ENCODE measurements at regions not wholly inside any gene's neighbourhood (a gene's known extent, or its start where the extent isn't known, plus 50 kb on each side); places are given as distances from the start of the nearest gene placed in this dataset.

DNA sequence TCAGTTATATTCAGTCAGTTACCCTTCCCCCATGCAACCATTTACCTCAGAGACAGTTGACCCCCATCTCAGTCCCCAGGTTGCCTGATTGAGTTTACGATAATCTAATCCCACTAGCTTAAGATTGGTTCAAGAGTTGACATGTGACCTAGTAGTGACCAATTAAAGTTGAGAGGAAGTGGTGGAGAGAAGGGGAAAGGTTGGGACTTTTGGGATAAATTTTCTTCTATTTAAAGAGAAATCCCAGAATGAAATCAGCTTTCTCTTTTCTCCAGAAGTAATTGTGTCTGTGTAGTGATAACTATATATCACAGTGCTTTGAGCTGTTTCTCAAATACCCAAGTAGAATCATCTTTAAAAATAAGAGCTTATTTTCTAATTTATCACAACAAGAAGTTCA lies 396.7 kb upstream of the CLINT1 start:
- TF ChIP-seq, protein P1, sequence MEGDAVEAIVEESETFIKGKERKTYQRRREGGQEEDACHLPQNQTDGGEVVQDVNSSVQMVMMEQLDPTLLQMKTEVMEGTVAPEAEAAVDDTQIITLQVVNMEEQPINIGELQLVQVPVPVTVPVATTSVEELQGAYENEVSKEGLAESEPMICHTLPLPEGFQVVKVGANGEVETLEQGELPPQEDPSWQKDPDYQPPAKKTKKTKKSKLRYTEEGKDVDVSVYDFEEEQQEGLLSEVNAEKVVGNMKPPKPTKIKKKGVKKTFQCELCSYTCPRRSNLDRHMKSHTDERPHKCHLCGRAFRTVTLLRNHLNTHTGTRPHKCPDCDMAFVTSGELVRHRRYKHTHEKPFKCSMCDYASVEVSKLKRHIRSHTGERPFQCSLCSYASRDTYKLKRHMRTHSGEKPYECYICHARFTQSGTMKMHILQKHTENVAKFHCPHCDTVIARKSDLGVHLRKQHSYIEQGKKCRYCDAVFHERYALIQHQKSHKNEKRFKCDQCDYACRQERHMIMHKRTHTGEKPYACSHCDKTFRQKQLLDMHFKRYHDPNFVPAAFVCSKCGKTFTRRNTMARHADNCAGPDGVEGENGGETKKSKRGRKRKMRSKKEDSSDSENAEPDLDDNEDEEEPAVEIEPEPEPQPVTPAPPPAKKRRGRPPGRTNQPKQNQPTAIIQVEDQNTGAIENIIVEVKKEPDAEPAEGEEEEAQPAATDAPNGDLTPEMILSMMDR (IDR thresholded peaks at IDR 0.05; ENCODE audit: borderline replicate concordance, insufficient read depth, low read depth, low read length) = no peak
- H3K4me3 ChIP-seq (ENCODE audit: low read depth, low read length) = no peak overlapping the region

DNA sequence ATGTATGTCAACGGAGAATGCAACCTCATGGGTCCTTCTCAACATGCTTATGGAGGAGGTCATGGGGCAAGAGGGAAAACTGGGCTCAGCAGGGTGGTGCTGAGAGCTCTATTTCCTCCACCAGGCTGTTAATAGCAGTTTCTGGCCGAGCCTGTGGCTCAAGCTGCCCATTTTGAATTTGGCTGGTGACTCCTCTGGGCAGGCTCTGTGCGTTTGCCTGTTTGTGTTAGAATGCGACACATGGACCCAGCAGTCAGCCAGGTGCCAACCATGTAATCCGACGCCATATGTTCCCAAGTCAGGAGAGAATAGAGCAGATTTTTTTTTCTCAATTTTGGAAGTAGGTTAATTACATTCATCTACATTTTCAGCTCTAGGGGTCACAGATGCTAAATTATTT lies 387.7 kb upstream of the CLINT1 start:
- no peak overlapping the region for H3K4me3 ChIP-seq (ENCODE audit: low read depth, low read length)
- TF ChIP-seq, protein P1 (IDR thresholded peaks at IDR 0.05; ENCODE audit: borderline replicate concordance, insufficient read depth, low read depth, low read length) = no peak

DNA sequence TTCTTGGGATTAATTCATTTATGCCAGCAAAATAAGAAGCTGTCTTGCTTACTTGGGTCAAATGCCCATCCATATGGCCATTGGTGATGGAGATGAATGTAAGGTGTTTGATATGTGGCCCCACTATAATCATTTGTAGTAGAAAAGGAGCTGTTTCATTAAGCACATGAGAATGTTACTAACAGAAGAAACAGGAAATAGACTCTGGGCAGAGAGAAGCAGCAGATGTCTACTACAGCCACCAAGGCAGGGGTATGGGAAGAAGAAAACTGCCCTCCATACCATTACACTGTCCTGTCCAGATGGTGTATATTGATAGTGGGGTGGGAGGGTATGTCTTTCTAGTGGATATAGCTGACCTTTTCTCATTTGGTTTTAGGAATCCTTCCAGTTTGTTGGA lies 386.6 kb upstream of the CLINT1 start:
- TF ChIP-seq, protein P1 (IDR thresholded peaks at IDR 0.05; ENCODE audit: borderline replicate concordance, insufficient read depth, low read depth, low read length) = no peak
- H3K4me3 ChIP-seq (ENCODE audit: low read depth, low read length) = no peak overlapping the region

DNA sequence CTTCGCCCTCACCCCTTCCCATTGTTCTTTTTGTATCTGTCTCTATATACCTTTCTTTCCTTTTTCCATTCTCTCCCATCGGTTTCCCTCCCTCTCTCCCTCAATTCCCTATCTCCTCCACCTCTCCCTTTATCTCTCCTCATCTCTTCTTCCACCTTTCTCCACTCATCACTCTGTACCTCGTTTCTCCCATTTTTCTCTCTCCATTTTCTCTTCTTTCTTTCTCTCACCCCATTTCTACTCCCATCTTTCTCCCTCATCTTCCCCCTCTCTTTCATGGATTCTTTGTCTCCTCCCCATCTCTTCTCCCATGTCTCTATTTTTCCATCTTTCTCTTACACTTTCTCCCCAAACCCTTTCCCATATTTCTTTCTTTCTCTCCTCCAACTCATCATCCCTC lies 385.9 kb upstream of the CLINT1 start:
- no peak overlapping the region for H3K4me3 ChIP-seq (ENCODE audit: low read depth, low read length)
- TF ChIP-seq, protein P1 (IDR thresholded peaks at IDR 0.05; ENCODE audit: borderline replicate concordance, insufficient read depth, low read depth, low read length) = no peak

DNA sequence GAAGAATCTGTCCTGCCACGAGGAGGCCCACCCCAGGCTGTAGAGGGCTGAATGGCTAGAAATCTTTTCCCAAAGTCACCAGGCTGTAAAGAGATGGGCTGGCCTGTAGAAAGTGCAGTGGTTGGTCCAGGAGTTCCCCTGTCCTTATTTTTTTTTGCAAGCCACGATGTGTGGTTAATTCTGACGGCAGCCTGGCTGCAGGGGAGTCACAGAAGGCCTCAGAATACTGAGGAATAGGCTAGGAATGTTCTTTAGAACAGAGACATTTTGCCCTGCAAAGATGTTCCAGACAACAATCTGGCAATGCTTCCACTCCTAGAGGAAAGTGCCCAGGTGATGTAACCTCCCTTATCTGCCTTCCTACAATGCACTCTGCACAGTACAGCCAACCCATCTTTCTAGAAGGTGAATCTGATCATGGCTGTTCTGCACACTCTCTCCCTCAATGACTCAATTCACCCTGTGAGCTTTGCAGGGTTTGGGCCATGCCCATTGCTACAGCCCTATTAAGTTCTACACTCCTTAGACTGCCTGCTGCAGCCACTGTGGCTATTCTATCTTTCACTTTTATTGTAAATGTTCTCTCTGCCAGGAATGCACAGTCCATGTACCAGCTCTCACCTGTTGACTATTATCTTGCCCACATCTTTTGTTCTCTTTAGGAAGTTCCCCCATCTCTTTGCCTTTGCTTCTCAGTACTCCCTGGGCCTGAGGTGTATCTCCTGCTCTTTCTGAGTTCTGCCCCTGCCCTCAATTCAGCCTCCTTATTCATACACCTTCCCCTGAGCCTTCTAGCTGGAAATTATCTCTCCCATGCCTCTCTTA lies 377.8 kb upstream of the CLINT1 start:
- TF ChIP-seq, protein P1 (IDR thresholded peaks at IDR 0.05; ENCODE audit: borderline replicate concordance, insufficient read depth, low read depth, low read length) = no peak

DNA sequence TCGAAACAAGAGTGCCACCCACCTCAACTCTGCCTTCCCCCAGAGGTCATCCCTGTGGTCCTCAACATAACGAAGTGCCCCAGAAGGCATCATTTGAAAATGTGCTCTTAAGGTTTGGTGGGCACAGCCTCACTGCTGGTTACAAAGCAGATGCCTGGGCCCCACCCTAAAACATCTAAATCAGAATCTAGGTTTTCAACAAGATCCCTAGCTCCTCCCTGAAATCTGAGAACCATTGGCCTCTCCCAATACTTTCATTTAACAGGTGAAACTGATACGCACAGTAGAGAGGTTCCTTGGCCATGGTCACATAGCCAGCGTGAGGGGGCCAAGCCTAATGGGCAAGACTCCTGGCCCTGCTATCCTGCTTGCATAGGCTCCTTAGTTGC lies 376.2 kb upstream of the CLINT1 start:
- H3K4me3 ChIP-seq (ENCODE audit: low read depth, low read length) = no peak overlapping the region
- TF ChIP-seq, protein P1 (IDR thresholded peaks at IDR 0.05; ENCODE audit: borderline replicate concordance, insufficient read depth, low read depth, low read length) = no peak

More for the DNA sequence above, 377.8 kb upstream of the CLINT1 start:
- H3K4me3 ChIP-seq (ENCODE audit: low read depth, low read length) = no peak overlapping the region
